Psoas muscle (tissue), 7 donors: ENCODE measurements at regions not wholly inside any gene's neighbourhood (a gene's known extent, or its start where the extent isn't known, plus 50 kb on each side); places are given as distances from the start of the nearest gene placed in this dataset.

Source experiments
- ATAC-seq, 4 donors: fragments of 200-7000 bp; cut with Tn5 transposase; one replicate each; pipeline ENCODE4 v1.9.1; 2020; ENCODE audit warnings: moderate library complexity in 3 of 4, mild to moderate bottlenecking in 2 of 4
- DNase-seq, 2 donors: peaks; one replicate each; pipeline ENCODE4 v3.0.0-alpha.2; 2020
- H3K27ac ChIP-seq: fragments of 200-600 bp; one replicate; pipeline ENCODE4 v1.8.0; 2022
- H3K27me3 ChIP-seq, 3 donors: fragments of 200-600 bp in 1 of 3; one replicate each; pipeline versions ENCODE4 v1.6.1 to v1.8.0; 2013 to 2022; ENCODE audit warnings: low read length in 2 of 3, mild to moderate bottlenecking in 2 of 3, moderate library complexity in 1 of 3; ENCODE audit not compliant: insufficient read depth in 3 of 3
- H3K36me3 ChIP-seq, 2 donors: fragments of 200-600 bp in 1 of 2; one replicate each; pipeline versions ENCODE4 v1.6.1 to v1.8.0; 2013 to 2022; ENCODE audit warnings: low read depth in 1 of 2, mild to moderate bottlenecking in 1 of 2, moderate library complexity in 1 of 2; ENCODE audit not compliant: insufficient read depth in 1 of 2
- H3K4me1 ChIP-seq: fragments of 200-600 bp; one replicate; pipeline ENCODE4 v1.8.0; 2022
- H3K4me3 ChIP-seq: fragments of 200-600 bp; one replicate; pipeline ENCODE4 v1.8.0; 2022; ENCODE audit warnings: mild to moderate bottlenecking
- H3K9me3 ChIP-seq: fragments of 200-600 bp; one replicate; pipeline ENCODE4 v1.8.0; 2022
- WGBS, 3 donors: extraction: QIAGEN DNeasy Blood & Tissue Kit; methylation state at CpG; one replicate each; pipeline versions ENCODE4 v1.1.6 to v1.1.7; 2013; 5-methylcytosine and 5-hydroxymethylcytosine counted together
- intact Hi-C, 2 donors: fragments of 100-400 bp; cut with DNase I; formaldehyde crosslinking; loops; one replicate each; pipeline versions ENCODE4 v1.11.0 to v1.14.2; 2022
- TF ChIP-seq, protein P1 (sequence below): fragments of 200-600 bp; IDR thresholded peaks from one replicate; pipeline ENCODE4 v1.8.0; 2022; ENCODE audit warnings: antibody characterized with exemption
- donor health status: healthy with polysubstance abuse.
- donor health status: DM: no; HTN: no; CAD: no; lungs with moderate emphysema.
- donor health status: Bipolar disorder and iron deficiency.
- donor health status: healthy.
- donor health status: DM: yes; HTN: yes; CAD: no.
- donor health status: DM: no; HTN: no; CAD: no.
- donor health status: DM: yes; HTN: yes; CAD: no.

DNA sequence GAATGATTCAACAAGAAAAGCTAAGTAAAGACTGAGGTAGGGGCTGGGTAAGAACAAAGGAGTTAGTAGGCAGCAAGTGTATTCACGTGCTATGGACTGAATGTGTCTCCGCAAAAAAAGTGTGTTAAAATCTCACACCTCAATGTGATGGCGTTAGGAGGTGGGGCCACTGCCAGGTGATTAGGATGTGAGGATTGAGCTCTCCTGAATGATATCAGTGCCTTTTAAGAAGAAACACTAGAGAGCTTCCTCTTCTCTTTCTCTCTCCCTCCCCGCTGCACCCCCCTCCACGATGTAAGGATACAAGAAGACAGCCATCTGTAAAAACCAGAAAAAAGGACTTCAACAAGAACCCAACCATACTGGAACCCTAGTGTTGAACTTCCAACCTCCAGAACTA is 396.1 kb upstream of the PLXNA2 start:
- Histone ChIP-seq H3K4me1 (no peaks in the 10 kb centered on the region), H3K4me3 (no peak overlapping the region), H3K9me3 (no peaks in the 10 kb centered on the region), H3K36me3 (no peaks in the 10 kb centered on the region), H3K27me3 (no peaks in the 10 kb centered on the region), H3K27ac (no peak overlapping the region)
- intact Hi-C loops, result no loop called here
- TF ChIP-seq, protein P1, sequence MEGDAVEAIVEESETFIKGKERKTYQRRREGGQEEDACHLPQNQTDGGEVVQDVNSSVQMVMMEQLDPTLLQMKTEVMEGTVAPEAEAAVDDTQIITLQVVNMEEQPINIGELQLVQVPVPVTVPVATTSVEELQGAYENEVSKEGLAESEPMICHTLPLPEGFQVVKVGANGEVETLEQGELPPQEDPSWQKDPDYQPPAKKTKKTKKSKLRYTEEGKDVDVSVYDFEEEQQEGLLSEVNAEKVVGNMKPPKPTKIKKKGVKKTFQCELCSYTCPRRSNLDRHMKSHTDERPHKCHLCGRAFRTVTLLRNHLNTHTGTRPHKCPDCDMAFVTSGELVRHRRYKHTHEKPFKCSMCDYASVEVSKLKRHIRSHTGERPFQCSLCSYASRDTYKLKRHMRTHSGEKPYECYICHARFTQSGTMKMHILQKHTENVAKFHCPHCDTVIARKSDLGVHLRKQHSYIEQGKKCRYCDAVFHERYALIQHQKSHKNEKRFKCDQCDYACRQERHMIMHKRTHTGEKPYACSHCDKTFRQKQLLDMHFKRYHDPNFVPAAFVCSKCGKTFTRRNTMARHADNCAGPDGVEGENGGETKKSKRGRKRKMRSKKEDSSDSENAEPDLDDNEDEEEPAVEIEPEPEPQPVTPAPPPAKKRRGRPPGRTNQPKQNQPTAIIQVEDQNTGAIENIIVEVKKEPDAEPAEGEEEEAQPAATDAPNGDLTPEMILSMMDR, result no peak
- DNase-seq, result no peak
- WGBS, 3 donors, result 90 to 96% (median 92%) methylated on average over 5 of the region's 5 CpGs
- ATAC-seq, result no peak

DNA sequence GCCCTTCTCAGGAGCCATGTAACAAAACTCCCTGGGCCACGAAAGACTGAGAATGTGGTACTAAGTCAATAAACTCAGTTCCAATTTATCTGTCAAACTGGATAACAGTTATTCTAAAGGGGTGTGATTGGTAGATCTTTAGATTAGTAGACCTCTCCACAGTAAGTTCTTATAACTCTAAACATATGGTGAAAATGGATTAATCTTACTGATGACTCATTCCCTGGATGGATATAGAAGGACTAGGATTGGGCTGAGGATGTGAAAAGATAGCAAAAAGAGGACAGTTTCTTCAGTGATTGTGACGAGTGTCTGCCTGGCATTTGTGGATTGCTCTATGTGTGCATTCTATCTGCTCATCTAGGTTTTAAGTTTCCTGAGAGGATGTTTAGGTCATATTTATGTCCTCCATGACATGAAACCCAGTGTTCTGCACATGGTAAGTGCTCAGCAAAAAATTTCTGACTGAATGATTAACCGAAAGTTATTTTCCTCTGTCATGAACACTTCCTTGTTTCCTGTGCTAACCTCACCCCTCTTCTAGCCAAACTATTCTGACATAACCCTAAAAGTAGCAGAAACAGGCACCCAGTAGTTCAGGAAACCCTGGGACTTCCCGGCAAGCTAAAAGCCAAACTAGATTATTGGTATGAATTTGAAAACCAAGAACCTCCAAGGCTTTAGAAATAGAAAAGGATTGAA is 397.5 kb upstream of the PLXNA2 start:
- intact Hi-C loops, result no loop called here
- H3K36me3 ChIP-seq, result no peaks in the 10 kb centered on the region
- no peak overlapping the region for H3K27ac ChIP-seq
- no peaks in the 10 kb centered on the region for H3K27me3 ChIP-seq
- H3K9me3 ChIP-seq, result no peaks in the 10 kb centered on the region
- TF ChIP-seq, protein P1, result no peak
- no peak overlapping the region for H3K4me3 ChIP-seq
- DNase-seq (no peak), ATAC-seq (no peak)
- WGBS, 3 donors, result 88 to 90% (median 89%) methylated on average over 4 of the region's 4 CpGs
- no peaks in the 10 kb centered on the region for H3K4me1 ChIP-seq

DNA sequence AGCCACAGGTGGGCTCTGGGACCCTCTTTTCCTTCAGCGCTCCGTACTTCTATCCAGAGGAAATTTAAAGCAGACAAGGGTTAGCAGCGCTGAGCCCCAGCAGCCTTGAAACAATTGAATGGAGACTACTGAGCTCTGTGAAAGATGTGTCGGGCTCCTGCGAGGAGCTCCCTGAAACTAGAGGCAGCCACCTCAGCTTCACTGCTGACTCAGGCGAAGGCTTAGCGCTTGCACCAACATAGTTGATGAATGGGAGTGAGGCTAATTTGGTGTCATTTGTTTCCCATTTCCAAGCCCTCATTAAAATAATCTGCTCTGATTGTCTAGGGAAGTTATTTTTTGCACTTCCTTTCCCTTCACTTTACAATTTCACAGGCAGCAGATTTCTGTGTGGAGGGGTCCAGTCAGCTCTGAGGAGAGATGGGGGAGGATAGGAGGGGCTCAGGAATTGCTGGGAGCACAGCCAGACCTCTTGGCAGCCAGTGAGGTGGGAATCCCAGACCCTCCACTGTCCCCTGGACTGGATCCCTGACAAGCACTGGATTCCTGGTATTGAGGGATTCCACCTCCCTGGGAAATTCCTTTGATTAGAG is 398.9 kb upstream of the PLXNA2 start:
- no peaks in the 10 kb centered on the region for H3K4me1 ChIP-seq
- H3K27me3 ChIP-seq, result no peaks in the 10 kb centered on the region
- intact Hi-C loops, result no loop called here
- DNase-seq (no peak), ATAC-seq (no peak)
- no peaks in the 10 kb centered on the region for H3K36me3 ChIP-seq
- TF ChIP-seq, protein P1, result no peak
- H3K9me3 ChIP-seq, result no peaks in the 10 kb centered on the region
- H3K27ac ChIP-seq, result no peak overlapping the region
- no peak overlapping the region for H3K4me3 ChIP-seq
- WGBS, 3 donors, result 70 to 78% (median 76%) methylated on average over 7 of the region's 7 CpGs

DNA sequence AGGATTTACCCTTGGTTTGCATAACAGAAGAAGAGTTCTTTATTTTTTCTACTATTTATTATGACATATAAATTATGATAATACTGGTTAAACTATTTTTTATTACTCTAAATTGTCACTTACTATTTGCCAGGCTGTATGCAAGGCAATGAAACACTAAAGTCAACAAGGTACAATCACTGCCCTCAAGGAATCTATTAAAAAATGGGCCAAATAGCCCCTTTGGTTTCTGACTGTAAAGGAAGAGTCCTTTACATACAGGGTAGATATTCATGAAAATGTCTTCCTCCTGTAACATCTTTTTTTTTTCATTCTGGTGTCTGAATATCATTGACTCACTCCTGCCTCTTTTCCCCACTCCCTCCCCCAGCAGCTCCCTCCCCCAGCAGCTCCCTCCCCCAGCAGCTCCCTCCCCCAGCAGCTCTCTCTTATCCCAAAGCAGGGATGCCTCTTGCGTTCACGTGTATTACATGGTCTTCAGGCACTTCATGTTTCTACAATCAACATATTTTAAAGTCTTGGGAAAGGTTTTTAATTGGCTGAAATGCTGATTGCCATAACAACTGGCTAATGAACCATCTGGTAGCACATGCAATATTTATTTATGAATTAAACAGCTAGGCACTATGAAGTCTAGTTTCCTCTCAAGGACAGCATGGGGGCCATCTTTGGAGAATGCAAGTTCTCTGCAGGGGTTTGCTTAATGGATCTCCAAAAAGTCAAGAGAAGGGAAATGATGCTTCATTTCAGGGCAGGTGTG is 400.4 kb upstream of the PLXNA2 start:
- Histone ChIP-seq H3K9me3 (no peaks in the 10 kb centered on the region), H3K4me3 (no peak overlapping the region), H3K36me3 (no peaks in the 10 kb centered on the region), H3K27ac (no peak overlapping the region), H3K27me3 (no peaks in the 10 kb centered on the region), H3K4me1 (no peaks in the 10 kb centered on the region)
- TF ChIP-seq, protein P1, result no peak
- no peak for ATAC-seq
- no peak for DNase-seq
- intact Hi-C loops, result no loop called here
- 42 to 60% (median 58%) methylated on average over 2 of the region's 2 CpGs for WGBS, 3 donors
